HG02759 (cell line): ENCODE measurements at regions not wholly inside any gene's neighbourhood (a gene's known extent, or its start where the extent isn't known, plus 50 kb on each side); places are given as distances from the start of the nearest gene placed in this dataset.

Experiments used
- ATAC-seq: cut with Tn5 transposase; IDR thresholded peaks from one replicate; pipeline ENCODE4 v1.9.1; 2021; ENCODE audit warnings: mild to moderate bottlenecking, moderate library complexity; ENCODE audit not compliant: unreplicated experiment

DNA sequence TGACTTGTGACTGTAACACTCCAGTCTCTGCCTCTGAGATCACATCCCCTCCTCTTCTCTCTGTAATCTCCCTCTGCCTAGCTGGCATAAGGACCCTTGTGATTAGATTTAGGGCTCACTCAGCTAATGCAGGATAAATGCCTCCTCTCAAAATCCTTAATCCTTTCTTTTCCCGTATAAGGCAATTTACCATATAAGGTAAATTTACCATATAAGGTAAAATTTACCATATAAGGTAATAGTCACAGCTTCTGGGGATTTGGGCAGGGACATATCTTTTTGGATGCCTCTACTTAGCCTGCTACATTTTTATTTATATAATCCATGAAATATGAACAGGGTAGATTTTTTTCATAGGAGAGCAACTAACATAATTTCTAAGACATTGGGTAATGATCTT lies 318.0 kb upstream of the PUM3 start:
- ATAC-seq = no peak

- no peak for ATAC-seq
Measured at GRCh38 chr9:3157011-3157410, 313.1 kb upstream of the PUM3 start.

GRCh38 chr9:3151672-3152576 lies 308.0 kb upstream of the PUM3 start:
- ATAC-seq = no peak

GRCh38 chr9:3150074-3150473 lies 306.2 kb upstream of the PUM3 start:
- ATAC-seq = no peak

DNA sequence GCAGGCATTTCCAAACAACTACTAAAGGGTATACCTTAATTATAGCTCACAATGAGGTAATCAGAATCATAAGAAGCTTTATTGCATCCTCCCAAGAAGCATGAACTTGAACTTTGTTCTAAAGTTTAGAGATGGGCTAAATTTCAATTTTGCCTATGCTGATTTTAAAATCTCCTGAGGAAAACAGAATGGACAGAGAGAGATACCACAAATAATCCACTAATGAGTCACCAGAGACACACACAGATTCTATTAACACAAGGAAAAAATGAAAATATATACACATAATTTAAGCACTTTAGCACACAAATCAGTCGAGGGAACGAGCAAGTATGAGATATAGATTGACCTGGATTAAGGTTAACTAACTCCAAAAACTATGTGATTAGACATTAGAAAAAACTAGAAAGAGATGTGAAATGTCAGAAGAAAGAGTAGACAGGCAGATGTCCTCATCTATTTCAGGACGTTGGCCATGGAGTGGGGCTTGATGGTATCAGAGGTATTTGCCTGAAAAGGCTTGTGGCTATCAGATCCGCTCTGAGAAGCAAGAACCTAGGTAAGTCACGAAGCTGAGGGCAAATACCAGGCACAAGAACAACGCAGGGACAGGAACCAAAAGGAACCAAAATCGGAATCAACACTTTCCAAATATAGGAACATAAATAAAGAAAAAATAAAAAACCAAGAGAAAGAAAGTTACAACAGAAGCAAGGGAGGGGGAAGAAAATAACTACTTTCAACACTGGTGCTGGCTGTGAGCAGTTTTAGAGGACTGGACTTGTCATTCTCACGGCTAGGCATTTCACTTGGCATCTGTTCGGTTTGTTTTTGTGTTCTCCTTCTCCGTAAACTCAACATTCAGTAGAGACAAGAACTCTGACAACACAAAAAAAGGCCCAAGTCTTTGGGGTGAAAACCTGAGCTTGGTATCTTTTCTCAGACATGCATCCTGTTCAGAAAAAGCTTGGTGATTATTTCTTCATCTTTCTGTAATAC lies 294.6 kb upstream of the PUM3 start:
- no peak for ATAC-seq

- ATAC-seq = no peak
Measured at GRCh38 chr9:3137347-3137695, 293.4 kb upstream of the PUM3 start.

DNA sequence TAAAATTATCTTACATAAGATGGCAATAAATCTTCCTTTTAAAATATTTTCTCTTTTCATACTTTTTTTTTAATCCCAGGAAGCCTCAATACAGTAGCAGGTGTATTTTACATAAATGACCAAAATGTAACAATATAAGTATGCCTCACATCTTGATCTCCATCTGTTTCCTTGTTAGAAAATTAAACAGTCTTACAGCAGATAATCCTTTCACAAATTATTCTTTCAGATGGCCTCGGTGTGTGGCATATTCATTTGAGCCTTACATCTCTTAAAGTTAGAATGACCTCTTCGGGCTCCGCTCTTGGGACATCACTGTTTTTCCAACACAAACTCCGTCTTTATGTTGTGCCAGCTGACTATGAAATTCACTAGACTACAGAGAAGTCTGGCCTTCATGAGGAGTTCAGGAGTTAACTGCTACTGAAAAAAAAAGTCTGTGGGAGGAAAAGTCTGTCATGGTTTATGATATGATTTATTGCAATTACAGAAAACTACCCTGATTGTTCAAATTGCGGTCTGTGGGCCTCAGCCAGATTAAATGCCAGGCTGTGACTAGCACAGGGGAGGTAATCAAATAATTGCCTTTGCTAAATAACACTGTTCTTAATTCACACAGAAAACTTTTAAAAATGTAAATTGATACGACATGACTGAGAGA lies 292.9 kb upstream of the PUM3 start:
- ATAC-seq = no peak

DNA sequence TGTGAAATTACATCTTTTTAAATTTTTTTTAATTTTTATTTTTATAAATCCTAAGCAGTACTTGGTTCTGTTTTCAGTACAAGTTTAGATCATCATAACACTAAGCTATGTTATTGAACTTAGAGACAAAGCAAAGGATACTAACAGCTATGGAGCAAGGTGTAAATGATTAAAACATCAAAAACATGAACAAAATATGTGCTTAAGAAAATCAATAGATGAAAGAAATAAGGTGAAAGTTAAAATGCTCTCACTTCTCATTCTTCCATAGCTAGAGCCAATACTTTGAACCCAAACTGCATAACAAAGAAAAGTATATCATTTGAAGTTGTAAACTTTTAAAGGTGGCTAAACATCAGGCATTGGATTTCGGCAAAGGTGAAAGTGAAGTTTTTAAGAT lies 292.3 kb upstream of the PUM3 start:
- ATAC-seq = no peak

DNA sequence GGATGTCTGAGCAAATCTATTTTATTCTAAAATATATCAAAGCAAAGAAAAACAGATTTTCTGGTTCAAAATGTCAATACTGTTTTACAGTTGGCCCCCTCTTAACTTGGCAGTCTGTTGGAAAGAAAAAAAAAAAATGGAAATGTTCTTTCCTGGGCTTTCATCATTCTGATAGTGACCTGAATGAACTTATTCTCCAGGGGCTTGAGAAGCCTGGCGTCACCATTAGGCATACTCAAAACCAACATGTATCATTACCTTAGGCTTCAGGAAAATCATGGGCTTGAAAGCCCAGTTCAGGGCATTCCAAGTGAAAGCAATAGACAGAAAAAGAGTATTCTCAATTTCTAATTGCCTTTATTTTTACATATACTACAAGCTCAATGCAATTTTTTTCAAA lies 283.7 kb upstream of the PUM3 start:
- ATAC-seq = no peak

DNA sequence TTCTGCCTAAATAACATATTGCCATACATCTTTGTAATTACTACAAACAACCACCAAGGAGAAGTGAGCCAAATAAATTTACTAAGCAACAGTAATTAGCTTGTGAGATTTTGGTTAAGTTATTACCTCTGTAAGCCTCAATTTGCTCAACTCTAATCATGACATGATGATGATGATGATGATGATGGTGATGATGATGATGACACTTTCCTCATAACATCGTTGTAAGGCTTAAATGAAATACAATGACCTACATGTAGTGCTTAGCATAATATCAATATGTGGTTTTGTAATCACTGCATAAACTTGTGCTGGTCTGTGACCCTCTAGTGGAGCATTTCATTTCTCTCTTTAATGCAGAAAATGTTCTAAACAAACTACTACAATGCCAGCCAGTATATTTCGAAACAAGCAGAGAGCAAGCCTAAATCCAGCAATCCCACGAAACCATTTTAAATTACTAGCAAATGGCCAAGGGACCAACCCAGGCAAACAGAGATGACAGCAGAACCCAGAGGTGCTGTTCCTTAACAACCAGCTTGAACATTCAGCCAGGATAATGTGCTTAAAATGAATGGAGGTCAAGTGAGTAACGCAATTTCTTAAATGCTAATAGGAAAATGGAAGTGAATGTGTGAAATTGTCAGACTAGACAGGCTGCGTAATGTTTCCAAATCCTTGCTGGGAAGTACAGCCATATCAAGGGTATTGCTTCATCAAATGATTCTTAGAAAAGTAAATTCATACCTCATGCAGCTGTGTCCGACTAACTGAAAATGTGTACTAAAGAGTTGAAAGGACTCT lies 281.9 kb upstream of the PUM3 start:
- no peak for ATAC-seq

GRCh38 chr9:3124001-3124400 lies 280.1 kb upstream of the PUM3 start:
- ATAC-seq = no peak

- no peak for ATAC-seq
Measured at GRCh38 chr9:3118081-3118480, 274.2 kb upstream of the PUM3 start.

DNA sequence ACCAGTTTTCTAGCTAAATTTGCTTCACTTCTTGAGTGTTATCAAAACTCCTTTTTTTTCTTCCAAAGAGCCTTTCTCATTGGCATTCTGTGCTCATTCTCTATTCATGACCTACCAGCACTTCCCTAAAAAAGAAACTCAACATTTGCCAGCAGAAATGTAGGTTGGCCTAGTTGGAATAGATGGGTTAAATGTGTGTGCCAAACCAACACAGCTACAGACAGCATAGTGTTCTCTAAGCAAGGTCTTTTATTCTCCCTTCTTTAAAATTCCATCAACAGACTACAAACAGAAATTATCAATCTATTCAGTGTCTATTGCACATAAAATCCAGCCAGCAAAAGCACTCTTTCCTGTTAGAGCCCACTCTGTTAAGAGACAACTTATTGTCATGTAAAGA lies 255.8 kb upstream of the PUM3 start:
- ATAC-seq = no peak

GRCh38 chr9:3088219-3088618 lies 244.3 kb upstream of the PUM3 start:
- ATAC-seq = no peak

- no peak for ATAC-seq
Measured at GRCh38 chr9:3087697-3088096, 243.8 kb upstream of the PUM3 start.

DNA sequence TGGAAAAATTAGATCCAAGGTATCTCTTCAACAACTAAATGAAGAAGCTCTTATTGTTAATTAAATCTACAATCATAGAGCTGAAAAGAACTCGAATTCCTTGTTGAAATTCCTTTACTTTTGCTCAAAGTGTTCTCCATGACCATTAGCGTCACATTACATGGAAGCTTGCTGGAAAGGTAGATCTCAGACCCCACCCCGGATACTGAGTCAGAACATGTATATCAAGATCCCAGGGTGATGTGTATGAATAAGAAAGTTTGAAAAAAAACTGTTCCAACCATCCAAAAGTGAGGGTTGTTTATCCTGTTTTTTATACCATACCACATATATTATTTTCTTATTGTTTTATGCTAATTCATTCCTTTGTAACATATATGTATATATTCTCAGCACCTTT lies 237.1 kb upstream of the PUM3 start:
- no peak for ATAC-seq

- no peak for ATAC-seq
Measured at GRCh38 chr9:3074247-3074646, 230.4 kb upstream of the PUM3 start.

DNA sequence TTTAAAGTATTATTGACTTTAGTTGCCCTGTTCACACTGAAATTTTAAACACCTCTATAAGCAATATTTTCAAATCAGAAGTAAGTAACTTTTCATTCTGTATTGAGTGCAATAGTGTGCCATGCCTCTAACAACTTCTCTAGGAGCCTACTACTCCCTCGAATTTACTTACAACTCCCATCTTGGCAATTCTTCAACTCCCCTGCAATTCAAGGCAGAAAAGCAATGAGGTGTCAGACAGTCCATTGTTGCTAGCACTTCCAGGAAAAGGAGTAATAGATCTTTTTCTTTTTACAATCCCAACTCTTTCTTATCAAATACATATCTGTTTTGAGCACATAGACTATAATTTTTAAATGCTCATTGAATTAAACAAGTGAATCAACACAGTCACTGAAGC lies 222.7 kb upstream of the PUM3 start:
- no peak for ATAC-seq

DNA sequence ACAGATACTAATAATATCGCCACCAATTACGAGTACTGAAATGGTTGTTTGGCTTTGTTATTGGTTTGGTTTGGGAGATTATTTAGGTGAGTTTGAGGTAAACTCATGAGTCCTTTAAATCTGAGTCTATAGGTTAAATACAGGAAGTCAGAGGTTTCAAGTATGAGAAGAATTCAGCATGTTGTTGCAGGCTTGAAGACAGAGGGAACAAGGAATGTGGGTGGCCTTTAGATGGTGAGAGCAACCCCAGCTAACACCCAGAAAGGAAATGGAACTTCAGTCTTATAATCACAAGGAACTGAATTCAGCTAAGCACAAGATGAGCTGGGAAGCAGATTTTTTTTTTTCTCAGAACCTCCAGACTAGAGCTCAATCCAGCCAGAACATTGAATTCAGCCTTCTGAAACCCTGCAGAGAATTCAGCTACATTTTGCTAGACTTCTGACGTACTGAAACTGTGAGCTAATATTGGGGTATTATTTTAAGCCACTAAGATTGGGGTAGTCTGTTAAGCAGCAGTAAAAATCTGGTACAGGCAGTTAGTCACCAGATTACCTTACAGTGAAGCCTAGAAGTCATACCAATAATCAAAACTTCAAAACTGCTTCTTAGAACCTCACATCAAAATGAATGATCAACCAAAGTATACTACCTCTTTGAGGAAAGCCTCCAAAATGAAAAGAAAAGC lies 216.0 kb upstream of the PUM3 start:
- ATAC-seq = no peak

DNA sequence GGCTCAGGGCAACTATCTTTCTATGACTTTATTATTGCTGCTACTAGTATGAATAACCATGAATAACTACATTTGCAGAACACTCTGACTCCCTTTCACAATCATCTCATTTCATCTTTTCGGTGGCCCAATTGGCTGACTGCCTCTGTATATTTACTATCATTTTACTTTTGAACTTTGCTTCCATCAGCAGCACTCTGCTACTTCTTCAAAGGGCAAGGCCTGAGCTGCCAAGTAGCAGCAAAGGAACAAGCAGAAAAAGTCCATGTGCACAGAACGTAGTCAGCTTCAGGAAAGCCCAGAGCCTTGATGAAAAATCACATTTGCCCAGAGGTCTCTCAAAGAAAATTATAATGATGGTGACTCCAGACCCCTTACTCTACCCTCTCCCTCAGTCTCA lies 214.5 kb upstream of the PUM3 start:
- no peak for ATAC-seq
